Cerebellar nuclear complex (tissue), 1 donor: ENCODE measurements at regions not wholly inside any gene's neighbourhood (a gene's known extent, or its start where the extent isn't known, plus 50 kb on each side); places are given as distances from the start of the nearest gene placed in this dataset.

Source experiments
- DNase-seq, 2 experiments: peaks; one replicate each; lab custom pipeline; 2025; lab: John Stamatoyannopoulos, UW

DNA sequence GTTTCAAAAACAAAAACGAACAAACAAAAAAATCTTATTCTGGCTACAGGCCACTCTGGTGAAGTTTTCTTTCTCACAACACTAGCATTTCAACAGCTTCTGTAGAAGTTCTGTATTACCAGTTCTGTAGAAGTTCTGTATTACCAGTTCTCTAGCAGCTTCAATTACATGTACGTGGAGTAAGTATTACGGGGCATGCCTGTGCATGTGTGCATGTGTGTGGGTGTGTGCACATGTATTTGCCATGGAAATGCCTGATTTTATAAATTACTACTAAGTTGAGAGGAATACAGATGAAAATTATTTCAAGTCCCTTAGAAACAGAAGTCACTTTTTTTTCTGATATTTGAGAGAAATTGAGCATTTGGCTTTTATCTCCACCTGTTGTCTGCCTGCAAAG lies 414.2 kb downstream of the FOXO1 start:
- DNase-seq, result no peak

DNA sequence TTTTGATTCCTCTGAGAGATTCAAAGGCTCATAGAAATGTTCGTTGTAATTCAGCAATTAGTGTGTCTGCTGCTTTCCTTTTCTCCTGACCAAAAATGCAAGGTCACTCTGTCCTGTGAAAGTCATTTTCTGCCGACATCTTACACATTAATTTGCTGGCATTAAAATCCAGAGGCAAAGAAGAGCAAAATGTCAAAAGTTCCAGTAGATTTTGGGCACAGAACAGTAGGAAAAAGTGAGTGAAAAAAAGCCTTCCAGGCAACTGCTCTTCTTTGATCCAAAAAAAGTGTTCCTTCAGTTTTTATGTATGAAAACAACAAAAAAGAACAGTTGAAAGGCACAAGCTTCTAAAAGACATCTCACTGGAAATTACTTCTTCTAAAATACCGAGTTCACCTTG lies 413.8 kb downstream of the FOXO1 start:
- DNase-seq, result no peak

DNA sequence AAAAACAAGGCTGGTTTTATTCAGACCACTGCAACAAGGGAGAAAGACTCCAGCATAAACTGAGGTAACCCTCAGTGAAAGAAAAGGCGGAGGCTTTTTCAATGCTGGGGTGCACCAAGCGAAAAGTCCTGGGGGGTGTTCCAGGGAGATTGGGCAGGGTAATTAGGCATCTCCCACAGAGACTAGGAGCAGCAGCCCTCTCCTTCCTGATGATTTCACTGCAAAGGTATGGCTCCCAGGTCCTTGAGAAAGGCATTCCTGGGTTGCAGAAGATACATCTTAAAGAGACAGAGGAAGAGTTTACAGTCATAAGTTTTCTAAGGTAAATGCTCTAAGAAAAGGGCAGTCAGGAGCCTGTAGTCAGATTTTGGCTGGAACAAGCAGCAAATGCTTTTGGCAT lies 412.0 kb downstream of the FOXO1 start:
- no peak for DNase-seq

DNA sequence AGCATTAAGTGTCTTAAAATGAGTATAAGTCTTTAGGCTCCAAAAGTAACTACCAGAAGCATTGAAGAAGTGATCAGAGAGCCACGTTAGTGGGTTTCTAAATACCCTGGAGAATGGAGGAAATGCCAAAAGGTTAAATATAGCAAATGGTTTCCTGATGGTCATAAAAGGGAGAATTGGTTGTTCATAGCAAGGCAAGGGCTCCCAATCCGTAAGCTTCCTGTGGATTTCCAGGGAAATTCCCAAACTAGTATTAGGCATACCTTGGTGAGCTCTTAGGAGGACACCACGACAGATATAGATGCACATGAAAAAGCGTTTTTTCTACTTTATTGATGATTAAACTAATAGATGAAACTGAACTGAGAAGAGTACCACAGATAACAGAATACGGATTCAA lies 410.9 kb downstream of the FOXO1 start:
- DNase-seq, result no peak

DNA sequence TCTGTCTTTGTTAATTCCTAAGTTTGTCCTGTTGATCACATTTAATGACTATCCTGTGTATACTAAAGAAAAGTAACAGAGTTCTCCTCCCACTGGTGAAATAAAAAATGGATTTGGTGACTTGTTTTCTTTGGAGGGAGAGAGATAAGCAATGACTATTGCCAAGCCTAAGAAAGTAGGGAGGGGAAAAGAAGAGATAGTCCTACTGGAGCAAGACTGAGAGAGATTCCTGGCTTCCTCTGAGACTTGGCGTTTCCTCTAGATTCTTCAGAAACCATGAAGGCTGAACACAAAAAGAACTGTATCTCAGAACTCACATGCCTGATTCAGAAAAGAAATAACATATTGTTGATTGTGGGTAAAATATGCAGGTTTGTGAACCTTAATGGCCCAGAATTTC lies 406.5 kb downstream of the FOXO1 start:
- DNase-seq, result no peak

DNA sequence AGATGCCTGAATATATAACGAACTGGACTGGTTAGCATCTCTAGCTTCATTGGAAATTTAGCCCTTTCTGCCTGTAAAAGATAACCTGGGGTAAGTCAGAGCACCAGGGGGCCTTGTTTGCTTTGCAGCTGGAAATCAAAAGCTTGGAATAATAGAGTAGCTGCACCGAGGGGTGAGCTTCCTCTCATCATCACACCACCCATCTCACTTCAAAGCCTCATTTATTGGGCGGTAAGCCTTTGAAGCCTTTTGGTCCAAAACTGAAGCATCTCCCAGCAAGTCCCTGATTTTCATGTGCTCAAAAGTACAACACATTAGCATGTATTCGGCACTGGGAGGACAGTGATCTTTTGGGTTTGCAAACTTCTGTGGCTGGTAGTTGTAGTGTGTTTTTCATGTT lies 405.1 kb downstream of the FOXO1 start:
- no peak for DNase-seq

DNA sequence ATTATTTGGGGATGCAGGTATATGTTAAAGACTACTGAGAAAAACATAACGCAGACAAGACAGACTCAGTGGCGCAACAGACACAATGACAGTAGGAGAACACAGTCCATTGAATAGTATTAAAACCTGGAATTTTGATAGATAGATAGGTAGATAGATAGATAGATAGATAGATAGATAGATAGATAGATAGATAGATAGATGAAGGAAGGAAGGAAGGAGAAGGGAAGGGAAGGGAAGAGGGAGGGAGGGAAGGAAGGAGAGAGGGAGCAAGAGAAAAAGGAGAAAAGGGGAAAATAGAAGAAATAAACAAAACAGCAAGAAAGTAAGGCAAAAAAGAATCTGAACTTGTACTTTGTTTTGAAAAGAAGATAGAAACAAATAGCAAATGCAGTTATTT lies 404.5 kb downstream of the FOXO1 start:
- no peak for DNase-seq

DNA sequence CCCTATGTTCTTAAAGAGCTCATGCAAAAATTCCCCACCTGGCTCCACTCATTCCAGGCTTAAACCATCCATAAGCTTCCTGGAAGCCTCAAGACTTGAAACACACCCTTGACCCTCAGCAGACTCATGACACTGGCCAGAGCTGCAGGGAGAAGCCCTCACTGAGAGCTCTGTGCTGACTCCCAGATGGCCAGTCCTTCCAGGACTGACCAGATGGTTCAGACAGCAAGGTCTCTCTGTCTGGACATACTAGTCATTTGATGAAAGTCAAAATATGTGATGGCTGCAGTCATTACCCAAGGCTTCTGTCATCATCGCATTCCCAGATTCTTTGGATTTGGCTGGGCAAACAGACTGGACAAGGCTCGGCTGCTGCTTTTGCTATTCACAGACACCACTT lies 397.4 kb downstream of the FOXO1 start:
- DNase-seq, result no peak

DNA sequence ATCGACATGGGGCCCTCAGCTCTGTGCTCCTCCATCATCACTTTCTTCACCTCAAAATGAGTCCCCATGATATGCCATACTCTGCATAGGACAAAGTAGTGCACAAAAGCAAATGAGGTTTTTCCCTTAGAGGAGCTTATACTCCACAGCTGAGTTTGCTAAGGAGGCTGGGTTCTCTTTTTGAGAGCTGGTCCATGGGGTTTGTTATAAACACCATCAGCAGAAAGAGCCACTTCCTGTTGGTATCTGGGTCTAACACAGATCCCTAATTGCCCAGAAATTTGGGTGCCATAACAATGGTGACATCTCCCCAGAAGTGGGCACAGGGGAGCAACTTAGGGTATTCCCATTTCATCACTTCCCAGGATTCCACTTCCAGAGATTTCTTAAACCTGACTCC lies 395.7 kb downstream of the FOXO1 start:
- no peak for DNase-seq

DNA sequence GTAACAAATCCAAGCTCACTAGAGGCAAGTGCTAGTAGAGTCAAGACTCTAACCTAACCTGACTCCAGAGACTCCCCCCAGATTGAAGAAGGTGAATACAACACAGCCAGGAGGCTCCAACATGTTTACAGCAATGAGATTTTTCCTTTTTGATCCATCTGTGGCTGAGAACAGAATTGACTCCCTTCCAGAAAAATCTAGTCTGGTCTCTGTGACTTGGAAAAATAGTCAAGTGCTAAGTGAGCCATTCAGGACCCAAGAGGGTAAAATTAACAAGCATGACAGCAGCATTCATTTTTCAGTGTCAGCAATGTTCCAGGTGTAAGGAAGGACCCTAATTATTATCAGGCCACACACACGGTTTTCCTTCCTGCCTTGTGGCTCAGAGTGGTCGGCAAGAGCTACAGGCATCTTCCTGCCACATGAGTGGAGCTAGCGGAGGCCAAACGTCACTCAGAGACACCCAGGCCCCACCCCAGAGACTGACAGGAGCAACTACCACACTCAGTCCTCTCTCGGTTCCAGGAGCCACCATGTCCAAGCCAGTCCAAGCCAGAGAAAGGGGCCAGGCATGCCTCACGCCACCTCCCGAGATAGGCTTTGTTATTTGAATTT lies 395.1 kb downstream of the FOXO1 start:
- no peak for DNase-seq

DNA sequence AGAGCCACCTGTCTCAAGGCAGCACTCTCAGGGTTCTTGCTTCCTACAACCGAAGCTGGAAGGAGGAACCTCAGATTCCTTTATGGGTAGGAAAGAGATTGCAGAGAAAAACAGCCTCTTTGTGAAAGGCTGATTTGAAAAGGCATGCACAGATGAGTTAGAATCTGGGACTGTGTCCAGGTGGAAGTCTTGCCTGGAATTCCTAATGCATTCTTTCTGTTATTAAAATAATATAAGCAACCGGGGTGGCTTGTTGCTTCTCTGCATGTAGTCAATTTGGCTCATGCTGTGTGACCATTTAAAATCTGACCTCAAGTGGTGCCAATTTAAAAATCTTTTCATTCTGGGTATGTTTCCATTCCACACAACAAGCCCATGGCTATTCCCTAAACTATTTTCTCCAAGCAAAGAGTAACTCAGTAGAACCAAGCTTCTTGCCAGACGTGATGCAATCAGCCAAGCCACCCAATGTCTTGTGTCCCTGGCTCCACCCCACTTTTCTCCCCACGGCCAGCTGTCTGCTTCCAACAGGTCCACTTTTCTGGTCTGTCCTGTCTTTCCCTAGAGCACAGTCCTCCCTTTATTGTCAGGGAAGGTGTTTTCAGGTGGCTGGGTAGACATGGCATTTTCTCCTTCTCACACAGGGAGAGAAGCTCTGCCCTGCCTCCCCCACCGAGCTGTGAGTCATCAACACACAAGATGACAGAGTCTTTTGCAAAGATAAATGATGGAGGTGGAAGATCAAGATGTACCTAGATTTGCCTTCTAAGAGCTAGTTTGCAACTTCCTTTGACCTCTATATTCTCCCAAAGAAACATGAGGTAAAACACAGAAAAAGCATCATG lies 394.3 kb downstream of the FOXO1 start:
- no peak for DNase-seq

DNA sequence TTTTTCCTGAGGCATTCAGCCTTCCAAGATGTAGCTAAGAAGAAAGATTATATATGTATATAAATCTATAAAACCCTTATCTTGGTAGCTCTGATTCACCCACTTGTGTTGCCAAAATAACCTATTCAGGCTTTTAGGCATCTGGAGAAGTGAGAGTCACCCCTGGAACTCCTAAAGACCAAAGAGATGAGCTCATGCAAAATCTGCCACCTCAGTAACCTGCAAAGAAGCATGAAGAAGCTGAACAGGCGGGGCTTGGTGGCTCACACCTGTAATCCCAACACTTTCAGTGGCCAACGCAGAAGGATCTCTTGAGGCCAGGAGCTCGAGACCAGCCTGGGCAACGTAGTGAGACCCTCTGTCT lies 393.7 kb downstream of the FOXO1 start:
- DNase-seq, result no peak

DNA sequence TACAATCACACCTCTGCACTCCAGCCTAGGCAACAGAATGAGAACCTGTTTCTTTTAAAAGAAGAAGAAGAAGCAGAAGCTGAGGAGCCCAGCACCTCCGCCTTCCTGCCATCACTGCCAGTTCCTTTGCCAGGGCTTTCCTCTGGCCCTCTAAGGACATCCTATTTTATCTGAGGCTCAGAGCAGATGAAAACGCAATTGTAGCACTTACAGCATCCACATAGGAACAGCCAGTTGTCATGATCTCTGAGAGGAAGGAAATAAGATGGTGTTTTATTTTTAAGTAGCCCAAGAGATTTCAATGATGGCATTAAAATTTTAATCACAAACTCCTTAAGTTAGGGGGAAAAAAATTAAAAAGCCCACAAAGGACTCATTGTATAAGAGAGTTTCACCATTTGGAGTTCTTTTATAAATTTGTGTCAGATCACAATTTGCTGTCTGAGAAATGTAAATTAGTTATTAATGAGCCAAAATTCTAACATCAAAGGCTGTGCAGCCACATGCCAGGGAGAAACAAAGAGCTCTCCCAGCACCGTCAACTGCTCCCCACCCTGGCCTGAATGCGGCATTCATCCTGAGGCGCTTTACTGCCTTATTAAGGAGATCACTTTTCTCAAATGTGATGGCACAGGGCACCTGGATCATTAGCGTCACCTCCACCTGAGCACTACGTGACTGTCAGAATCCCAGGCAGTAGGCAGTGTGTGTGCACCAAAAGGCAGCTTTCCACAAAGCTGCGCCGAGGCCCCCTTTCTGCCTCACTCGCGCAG lies 393.0 kb downstream of the FOXO1 start:
- DNase-seq, result no peak

DNA sequence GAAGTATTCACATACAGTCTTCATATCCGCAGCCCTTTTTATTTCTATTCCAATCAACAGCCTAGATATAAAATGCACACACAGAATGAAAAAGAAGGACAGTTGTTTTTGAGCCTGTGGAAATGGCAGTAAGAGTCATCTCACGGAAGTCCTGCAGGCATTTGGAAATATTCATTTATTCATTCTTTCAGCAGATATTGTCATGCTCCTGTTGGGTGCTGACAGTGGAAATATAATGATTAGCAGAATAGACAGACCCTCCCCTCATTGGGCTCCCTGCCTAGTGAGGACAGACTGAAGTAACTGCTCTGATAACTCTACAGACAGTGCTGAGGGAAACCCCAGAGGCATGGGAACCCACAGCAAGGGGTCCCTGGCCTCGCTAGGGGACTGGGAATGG lies 392.3 kb downstream of the FOXO1 start:
- DNase-seq, result no peak

DNA sequence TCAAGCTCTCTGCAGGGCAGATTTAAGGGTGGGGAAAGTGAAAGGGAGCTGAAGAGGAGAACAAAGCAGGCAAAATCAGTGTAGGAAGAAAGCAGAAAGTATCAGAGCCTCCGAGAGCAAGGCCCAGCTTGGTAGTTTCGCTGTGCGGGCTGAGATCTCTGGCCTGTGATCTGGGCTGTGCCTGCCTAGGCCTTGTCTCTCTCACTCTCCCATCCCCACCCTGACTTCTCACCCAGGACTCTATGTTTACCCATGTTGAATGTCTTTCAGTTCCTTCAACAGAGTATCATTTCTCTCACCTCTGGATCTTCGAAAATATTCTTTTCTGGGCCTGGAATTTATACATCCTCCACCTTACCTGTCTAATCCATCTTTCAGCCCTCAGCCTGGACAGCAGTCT lies 391.3 kb downstream of the FOXO1 start:
- DNase-seq, result no peak

DNA sequence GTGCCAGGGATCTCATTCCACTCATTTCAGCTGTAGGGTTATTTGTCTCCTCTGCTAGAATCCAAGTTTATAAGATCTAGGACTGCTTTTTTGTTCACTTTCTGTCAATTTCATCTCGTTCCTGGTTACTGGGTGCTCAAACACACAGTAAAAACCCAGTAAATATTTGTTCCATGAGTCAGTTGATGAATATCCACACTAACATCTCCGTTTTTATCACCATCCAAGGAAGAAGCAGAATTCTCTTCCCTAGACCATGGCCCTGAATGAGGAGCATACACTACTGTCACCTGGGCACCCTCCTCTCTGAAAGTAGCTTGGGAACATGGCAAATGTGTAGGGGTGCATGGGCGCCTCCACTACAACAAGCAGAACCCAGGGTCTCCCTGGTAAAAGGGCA lies 390.8 kb downstream of the FOXO1 start:
- DNase-seq, result no peak

DNA sequence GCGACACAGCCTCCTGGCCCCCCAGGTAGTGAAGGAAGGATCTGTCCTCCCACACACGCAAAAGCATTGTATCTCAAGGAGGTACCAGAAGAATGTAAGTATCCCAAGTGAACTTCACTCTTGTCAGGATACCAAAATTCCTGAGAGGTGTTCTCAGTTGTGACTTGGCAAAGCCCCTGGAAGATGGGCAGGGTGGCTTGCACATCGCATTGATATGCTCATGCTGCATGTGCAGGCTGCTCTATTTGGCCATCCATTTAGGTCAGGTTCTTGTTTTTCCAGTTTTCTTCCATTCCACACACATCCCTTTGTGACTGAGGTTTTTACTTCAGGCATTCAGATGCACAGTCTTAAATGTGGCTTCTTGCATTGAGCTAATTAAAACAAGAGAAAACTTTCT lies 382.8 kb downstream of the FOXO1 start:
- no peak for DNase-seq

DNA sequence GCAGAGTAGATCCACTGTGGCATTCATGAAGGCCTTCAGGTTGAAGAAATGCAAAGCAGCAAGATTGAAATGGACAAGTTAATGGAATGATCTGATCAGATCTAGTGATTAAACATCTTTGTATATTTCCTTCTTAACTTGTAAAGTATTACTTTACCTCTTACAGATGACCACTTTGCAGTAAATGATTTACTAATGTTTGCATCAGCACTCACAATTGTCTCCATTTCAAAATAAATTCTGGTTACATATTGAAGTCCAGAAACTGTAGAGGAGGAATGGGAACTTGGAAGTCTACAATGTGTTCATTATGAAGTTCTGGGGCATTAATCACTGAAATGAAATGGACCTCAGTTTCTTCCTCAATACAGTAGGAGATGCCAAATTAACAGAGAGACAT lies 380.8 kb downstream of the FOXO1 start:
- DNase-seq, result no peak

DNA sequence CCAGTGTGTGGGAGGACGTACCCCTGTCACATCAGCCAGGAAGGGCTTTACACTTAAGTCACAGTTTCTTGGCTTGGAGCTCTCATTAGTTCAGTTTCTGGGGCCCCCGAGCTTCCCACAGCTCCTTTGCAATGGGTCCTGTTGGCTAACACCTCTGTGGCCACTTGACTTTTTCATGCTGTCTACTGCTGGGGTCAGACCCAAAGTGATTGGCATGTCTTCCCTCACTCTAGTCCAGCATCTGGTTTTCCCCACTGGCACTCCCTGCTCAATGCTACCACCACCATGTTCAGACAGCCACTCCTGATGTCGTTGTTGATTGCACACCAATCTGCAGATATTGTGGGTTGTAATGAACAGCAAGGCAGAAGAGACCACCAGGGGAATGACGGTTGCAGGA lies 379.0 kb downstream of the FOXO1 start:
- DNase-seq, result no peak

DNA sequence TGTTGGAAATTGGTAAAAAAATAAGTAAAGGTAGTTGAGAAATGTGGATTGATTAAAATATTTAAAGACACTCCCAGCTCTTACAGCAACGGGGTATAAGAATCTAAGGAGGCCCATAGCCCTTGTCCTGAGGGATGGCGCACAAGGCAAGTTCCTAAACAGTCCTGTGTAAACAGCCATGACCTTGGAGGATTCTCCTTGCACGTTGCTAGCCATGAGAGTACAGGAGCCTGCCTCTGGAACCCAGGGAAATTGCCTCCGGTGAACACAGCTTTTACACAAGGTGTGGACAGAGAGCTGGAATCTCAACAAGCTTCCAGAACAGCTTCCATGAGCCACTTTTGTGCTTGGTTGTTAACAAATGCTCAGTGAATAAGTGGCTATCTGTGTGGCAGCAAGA lies 378.2 kb downstream of the FOXO1 start:
- DNase-seq, result no peak

DNA sequence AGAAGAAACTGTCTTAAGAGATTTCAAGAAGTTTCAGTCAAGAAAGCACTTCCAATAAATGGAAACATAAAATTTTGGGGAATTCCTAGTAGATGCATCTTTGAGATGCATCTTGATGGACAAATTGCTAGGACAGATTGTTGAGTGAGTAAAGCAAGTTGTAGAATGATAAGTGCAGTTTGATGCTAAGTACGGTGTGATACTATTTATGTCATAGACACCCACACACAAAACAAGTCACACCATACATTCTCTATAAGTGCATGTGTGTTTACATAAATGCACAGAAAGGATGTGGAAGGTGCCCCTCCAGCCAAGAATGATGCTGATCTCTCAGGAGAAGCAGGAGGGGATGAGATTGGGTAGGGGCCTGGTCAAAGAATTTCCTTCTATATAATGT lies 375.7 kb downstream of the FOXO1 start:
- no peak for DNase-seq

DNA sequence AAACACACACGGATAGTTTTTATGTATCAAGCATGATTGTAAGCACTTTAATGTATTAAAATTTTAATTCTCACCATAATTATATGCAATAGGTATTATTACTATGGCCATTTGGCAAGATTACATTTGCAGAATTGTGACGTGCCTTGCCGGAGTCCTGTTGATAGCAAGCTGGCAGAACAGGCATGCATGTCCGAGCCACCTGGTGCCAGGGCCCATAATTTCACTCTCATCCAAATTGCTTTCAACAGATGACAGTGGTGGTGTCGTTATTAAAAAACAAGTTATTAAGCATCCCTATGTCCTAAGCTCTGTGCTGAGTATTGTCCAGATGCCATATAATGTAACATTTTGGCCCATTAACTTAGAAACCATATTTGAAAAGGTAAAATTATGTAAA lies 374.3 kb downstream of the FOXO1 start:
- no peak for DNase-seq

DNA sequence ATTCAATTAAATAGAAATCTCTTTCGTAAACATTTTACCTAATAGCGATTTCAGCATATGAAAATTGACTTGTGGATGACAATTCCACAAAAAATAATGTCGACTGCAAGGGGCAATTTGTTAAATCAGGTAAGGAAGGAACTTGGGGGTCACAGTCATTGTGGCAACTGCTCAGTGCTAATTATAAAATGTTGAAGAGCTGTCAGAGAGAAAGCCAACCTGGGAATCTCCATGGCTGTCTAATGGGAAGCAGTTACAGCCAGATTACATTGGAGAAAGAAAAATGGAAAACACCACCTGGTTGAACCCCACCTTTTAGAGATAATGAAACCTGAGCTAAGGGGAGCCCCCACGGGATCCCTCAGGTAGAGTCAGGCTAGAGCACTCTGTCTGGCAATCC lies 373.9 kb downstream of the FOXO1 start:
- no peak for DNase-seq
